ENCODE measurements at regions not wholly inside any gene's neighbourhood (a gene's known extent, or its start where the extent isn't known, plus 50 kb on each side); places are given as distances from the start of the nearest gene placed in this dataset.

DNA sequence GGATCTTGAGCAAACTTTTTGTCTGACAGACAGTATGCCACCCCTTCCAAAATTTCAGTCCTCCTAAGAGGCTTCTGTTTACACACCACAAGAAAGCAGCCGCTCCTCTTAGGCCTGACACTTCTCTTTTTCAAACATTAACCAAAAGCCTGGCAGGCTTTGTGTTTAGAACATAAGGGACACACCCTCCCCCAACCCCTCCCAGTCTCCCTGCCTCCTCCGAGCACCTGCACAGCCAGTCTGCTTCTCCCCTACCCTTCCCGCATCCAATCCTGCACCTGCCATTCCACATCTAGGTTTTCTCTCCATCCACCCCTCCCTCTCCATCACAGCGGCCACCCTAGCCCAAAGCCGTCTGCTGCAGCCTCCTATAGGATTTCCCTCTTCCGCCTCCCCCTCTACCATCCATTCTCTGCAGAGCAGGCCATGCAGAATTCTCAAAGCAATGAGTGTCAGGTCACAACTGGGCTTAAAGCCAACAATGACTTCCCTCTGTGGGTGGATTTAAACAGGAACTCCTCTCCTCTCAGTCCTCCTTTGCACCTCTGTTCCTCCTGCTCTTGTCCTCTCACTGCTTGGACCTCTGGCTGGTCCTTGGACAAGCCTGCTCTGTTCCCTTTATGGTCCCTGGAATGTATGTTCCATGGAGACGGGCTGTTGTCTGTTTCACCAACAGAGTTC lies 478.2 kb downstream of the NPHP4 start:
- H3K4me1 ChIP-seq = peaks cover 7 to 16% (median 13%) of the 10 kb centered on the region in 4 donors
- no peak overlapping the region for H3K4me3 ChIP-seq
- peak; percentile 37 to 51 for DNase-seq
- TF ChIP-seq POLR2A (IDR thresholded peaks at IDR 0.05) = no peak
- TF ChIP-seq EP300 (IDR thresholded peaks at IDR 0.05) = no peak
- TF ChIP-seq, protein P1, sequence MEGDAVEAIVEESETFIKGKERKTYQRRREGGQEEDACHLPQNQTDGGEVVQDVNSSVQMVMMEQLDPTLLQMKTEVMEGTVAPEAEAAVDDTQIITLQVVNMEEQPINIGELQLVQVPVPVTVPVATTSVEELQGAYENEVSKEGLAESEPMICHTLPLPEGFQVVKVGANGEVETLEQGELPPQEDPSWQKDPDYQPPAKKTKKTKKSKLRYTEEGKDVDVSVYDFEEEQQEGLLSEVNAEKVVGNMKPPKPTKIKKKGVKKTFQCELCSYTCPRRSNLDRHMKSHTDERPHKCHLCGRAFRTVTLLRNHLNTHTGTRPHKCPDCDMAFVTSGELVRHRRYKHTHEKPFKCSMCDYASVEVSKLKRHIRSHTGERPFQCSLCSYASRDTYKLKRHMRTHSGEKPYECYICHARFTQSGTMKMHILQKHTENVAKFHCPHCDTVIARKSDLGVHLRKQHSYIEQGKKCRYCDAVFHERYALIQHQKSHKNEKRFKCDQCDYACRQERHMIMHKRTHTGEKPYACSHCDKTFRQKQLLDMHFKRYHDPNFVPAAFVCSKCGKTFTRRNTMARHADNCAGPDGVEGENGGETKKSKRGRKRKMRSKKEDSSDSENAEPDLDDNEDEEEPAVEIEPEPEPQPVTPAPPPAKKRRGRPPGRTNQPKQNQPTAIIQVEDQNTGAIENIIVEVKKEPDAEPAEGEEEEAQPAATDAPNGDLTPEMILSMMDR (IDR thresholded peaks at IDR 0.05) = no peak
- no peak for TF ChIP-seq POLR2AphosphoS5 (IDR thresholded peaks at IDR 0.05)
- H3K9me3 ChIP-seq = no peaks in the 10 kb centered on the region
- 22 to 40% (median 35%) methylated on average over 7 of the region's 7 CpGs for WGBS, 5 donors
- intact Hi-C loops (cut with DNase I; ENCODE audit: low total_unique reads) = no loop called here
- H3K36me3 ChIP-seq = no peaks in the 10 kb centered on the region
- H3K27ac ChIP-seq = no peak overlapping the region
- H3K27me3 ChIP-seq = peaks cover 0 to 32% (median 4%) of the 10 kb centered on the region in 3 donors

DNA sequence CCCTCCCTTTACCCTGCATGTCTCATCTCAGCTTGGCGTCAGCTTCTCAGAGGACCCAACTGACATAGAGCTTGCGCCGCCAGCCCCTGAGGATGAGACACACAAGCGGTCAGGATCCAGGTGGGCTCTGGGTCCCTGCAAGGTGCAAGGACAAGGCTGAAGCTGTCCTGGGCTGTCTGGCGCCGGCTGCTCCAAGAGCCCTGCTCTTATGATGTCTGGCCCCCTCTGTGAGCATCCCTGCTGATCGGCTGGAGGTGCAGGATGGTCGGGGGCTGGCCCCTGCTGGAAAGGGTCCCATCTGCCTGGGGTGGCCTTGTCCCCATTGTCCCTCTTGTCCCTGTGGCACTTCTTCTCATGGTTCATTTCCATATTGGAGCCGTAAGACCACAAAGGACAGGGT lies 479.0 kb downstream of the NPHP4 start:
- WGBS, 5 donors = 86 to 93% (median 89%) methylated on average over 8 to 9 of the region's 9 CpGs; no CpG with 5 or more reads in 1 of the 5 donors
- intact Hi-C loops (cut with DNase I; ENCODE audit: low total_unique reads) = no loop called here
- no peaks in the 10 kb centered on the region for H3K9me3 ChIP-seq
- no peak overlapping the region for H3K4me3 ChIP-seq
- TF ChIP-seq, protein P1 (IDR thresholded peaks at IDR 0.05) = no peak
- TF ChIP-seq EP300 (IDR thresholded peaks at IDR 0.05) = no peak
- no peak for TF ChIP-seq POLR2AphosphoS5 (IDR thresholded peaks at IDR 0.05)
- no peak for TF ChIP-seq POLR2A (IDR thresholded peaks at IDR 0.05)
- no peak for DNase-seq
- peaks cover 0 to 40% (median 4%) of the 10 kb centered on the region in 3 donors for H3K27me3 ChIP-seq
- peaks cover 7 to 16% (median 13%) of the 10 kb centered on the region in 4 donors for H3K4me1 ChIP-seq
- no peaks in the 10 kb centered on the region for H3K36me3 ChIP-seq
- H3K27ac ChIP-seq = no peak overlapping the region

DNA sequence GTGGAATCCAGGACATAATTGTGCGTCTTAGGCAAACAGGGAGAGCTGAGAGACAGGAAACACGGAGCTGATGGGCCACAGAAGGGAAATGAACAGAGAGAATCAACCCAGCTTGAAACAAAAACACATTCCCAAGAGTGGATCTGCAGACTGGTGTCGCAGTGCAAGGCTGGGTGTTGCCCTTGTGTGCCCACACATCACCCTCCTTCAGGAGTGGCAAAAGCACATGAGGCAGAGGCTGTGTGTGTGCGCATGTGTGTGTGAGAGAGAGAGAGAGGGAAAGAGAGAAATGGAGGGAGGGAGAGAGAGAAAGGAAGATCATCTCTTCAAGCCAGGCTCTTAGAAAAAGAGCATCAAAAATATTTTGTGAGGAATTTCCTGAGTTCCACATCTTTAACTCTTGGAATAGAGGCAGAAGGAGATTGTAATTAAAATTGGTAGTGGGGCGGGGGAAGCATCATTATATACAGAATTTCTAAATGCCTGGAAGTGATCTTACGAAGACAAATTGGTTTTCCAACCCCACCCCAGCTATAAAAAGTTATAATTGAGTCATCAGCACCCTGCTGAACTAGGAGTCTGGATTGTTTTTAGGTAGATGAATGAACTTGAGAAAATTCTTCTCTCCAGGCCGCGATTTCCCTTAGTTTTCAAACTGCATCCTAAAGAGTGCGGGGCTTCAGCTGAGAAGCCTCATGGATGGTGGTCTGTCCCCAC lies 480.7 kb downstream of the NPHP4 start:
- 74 to 81% (median 76%) methylated on average over 9 of the region's 9 CpGs for WGBS, 5 donors
- no peaks in the 10 kb centered on the region for H3K36me3 ChIP-seq
- intact Hi-C loops (cut with DNase I; ENCODE audit: low total_unique reads) = no loop called here
- peaks cover 0 to 49% (median 4%) of the 10 kb centered on the region in 3 donors for H3K27me3 ChIP-seq
- H3K4me3 ChIP-seq = no peak overlapping the region
- H3K27ac ChIP-seq = no peak overlapping the region
- H3K9me3 ChIP-seq = no peaks in the 10 kb centered on the region
- DNase-seq = no peak
- TF ChIP-seq POLR2A (IDR thresholded peaks at IDR 0.05) (no peak), POLR2AphosphoS5 (IDR thresholded peaks at IDR 0.05) (no peak), EP300 (IDR thresholded peaks at IDR 0.05) (no peak)
- TF ChIP-seq, protein P1 (IDR thresholded peaks at IDR 0.05) = no peak
- peaks cover 7 to 16% (median 13%) of the 10 kb centered on the region in 4 donors for H3K4me1 ChIP-seq

DNA sequence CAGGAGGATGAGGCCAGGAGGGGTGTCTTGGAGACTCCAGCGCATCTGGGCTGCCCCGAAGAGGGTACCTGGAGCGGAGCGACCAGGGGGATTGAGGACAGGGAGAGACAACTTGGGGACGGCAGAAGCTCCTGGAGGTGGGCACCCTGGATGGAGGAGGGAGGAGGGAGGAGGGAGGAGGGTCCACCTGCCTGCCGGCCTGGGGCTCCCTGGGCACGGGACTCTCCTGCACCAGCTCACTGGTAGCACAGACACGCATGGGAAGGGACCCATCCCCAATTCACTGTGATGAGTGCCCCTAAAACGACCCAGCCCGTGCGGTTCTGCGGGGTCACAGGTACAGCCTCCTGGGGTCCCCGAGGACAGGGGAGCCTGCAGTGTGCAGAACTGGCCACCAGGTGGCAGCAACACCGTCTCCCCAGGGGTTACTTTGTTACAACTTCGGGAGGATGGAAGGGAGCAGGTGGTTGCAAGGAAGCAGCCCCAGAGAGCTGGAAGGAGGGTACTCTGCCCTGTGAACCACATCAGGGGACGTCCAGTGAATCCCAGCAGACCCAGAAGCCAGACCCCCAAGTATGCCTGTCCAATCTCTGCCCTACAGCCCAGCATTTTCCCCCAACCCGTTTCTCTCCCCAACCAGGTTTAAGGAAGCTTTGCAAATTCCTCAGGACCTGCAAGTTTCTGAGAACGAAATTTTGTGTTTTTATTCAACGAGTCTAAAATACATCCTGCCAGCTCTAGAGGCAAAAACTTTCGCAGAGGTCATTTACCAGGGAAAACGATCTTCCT lies 482.4 kb downstream of the NPHP4 start:
- intact Hi-C loops (cut with DNase I; ENCODE audit: low total_unique reads) = loop anchor here (10.0 kb wide), 1 partner anchor 235 kb away; no protein-coding TSS in a partner anchor
- WGBS, 5 donors = 26 to 53% (median 33%) methylated on average over 13 to 21 of the region's 21 CpGs

More for the DNA sequence above, 482.4 kb downstream of the NPHP4 start:
- Histone ChIP-seq H3K36me3 (no peaks in the 10 kb centered on the region), H3K27ac (no peak overlapping the region), H3K27me3 (peaks cover 0 to 49% (median 4%) of the 10 kb centered on the region in 3 donors), H3K4me1 (peaks cover 7 to 16% (median 14%) of the 10 kb centered on the region in 4 donors), H3K4me3 (no peak overlapping the region), H3K9me3 (no peaks in the 10 kb centered on the region)
- TF ChIP-seq, protein P1 (IDR thresholded peaks at IDR 0.05) = peak in 6 of 7 experiments; percentile 56 to 98 (median 96)
- TF ChIP-seq POLR2A (IDR thresholded peaks at IDR 0.05) (no peak), POLR2AphosphoS5 (IDR thresholded peaks at IDR 0.05) (no peak), EP300 (IDR thresholded peaks at IDR 0.05) (no peak)
- DNase-seq = peak; percentile 72 to 79
